ENCODE measurements at regions not wholly inside any gene's neighbourhood (a gene's known extent, or its start where the extent isn't known, plus 50 kb on each side); places are given as distances from the start of the nearest gene placed in this dataset.
"Not testable (repeated sequence)": the region's sequence is repeated elsewhere in the genome, so short reads cannot be mapped to it uniquely, and the experiment has no call there.

DNA sequence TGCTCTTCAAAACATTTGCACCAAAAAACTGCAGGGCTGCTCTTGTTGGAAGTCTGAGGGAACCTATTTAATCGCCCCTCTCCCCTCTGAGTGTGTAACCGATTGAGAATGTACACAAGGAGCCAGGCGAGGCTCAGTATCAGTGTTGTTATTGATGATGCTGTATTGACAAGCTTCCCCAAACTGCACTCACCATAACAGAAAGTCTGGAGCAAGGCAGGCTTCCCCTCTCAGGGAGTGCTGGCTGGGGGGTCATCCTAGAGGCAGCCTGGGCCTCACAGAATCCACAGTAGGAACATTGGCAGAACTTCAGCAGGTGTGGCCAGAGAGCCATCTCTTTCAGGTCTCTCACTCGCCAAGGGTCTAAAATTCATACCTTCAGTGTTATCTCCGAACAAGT lies 58.1 kb upstream of the TUNAR start:
- no peak for DNase-seq

- DNase-seq = no peak
These were observed 59.4 kb upstream of the TUNAR start for GRCh38 chr14:95817271-95817670.

GRCh38 chr14:95816539-95816938 lies 60.1 kb upstream of the TUNAR start:
- no peak for DNase-seq

DNA sequence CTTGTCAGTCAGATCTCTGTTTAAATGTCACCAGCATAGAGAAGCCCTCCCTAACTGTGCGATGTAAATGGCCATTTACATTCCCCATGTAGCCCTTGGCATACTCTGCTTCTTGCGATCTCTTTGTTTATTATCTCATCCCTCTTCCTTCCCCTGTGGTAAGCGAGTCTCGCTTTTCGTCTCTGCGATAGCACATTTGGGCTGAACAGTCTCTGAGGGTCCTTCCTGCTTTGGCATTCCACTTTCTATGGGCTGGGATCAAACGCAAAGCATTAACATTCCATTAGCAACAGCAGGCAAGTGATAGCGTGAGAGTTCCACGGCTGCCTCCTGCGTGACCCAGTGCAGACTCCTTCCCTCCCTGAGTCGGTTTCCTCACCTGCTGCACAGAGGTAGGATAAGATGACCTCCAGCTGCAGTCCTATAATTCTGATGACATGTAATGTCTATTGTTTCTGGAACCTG lies 61.4 kb upstream of the TUNAR start:
- DNase-seq = no peak

DNA sequence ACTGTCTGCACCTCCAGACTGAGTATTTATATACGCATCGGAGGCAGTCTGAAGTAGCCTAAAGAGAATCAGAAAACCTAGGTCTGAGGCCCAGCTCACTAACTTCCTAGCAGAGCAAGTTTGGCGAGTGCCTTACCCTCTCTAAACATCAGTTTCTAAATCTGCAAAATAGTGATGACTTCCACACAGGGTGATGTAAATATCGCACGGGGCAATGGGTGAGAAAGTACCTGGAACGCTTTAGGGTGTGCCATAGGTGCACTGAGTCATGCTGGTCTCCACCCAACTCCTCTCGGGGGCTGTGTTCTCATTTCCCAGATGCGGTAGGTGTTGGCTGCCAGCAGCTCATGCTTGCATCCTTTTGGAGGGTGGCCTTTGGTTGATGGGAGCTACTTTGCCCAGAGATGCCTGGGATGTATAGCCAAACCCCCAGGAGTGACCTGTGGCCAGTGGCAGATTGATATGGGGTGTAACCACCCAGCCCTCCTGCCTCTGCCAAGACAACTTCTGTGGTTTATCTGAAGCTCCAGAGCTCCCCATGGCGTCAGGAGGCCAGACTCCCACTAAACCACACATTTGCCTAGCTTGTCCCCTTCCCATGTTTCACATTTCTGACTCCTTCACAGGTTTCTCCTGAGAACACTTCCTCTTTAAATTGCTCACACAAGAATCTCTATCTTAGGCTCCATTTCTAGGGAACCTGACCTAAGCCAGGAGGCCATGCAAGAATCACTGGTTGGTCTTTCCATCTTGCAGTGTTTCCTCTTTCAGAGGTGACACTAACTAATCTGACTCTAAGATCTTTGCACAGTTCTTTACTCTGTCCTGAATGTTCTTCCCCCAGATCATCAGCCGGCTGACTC lies 62.0 kb upstream of the TUNAR start:
- no peak for DNase-seq

- DNase-seq = no peak
These were observed 64.8 kb upstream of the TUNAR start for GRCh38 chr14:95811813-95812212.

GRCh38 chr14:95808371-95808770 lies 68.3 kb upstream of the TUNAR start:
- DNase-seq = no peak

GRCh38 chr14:95796788-95797187 lies 79.8 kb upstream of the TUNAR start:
- no peak for DNase-seq

DNA sequence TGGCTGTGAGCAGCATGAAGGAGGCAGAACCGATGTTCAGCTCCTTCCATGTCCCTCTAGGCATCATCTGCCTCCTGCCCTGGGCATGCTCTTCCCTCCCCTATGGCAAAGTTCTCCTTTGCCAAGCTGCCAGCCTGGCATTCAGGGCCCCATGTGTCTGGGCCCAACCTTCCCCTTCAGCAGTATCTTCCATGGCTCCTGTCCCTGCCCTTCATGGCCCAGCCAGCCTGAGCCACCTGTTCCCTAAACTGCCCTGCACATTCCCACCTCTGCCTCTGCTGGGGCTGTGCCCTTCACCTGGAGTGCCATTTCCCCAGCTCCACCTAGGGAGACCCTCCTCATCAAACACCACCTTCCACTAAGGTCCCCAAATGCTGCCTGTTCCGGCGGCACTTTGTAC lies 74.0 kb upstream of the TCL1A start:
- DNase-seq = no peak

DNA sequence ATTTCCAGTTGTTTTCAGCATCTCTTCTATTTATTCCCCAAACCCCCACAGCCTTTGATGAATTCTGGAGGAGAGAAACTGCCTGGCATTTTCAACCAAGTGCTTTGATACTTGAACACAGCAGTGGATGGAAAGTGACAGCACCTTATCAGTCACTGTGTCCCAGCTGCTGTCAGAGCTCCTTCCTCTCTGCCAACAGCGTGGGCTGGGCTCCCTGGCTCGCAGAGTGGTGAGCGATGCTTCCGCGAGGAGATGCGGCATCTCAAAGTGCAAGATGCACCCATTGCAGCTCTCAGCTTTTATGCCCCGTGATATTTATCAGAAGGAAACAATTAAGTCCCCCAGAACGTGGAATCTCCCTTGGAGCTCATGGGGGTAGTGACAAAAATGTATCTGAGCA lies 72.6 kb upstream of the TCL1A start:
- DNase-seq = no peak

GRCh38 chr14:95784137-95784536 lies 70.2 kb upstream of the TCL1A start:
- no peak for DNase-seq

DNA sequence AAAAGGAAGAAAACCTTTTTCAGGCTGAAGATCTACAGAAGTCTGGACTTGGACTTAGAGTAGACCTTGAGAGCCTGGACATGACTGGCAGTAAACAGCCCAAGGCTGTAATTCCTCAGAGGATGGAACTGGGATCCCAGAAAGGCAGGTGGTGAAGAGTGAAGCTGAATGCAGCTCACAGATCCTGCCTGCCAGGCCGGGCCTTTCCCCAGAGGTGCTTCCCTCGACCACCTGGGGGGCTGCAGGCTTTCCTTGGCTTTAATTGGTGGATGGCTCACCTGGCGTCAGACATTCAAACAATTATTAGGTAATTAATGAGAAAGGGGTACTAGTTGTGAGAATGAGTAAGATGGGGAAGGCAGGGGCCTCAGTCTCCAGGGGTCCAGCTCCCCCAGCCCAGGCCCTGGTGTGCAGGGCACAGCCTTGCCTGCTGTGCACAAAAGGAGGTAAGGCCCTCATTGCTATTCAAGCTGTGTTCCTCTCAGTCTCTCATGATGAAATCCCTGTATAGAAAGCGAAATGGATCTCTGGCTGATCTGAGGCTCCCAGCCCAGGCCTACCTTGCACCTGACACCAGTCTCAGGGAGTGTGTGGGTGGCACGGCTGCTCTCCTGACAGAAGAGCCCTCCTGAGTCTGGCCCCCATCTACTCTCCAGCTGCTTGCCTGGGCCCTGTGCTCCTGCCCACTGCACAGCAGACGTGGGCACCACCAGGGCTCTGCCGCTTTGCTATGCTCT lies 63.0 kb upstream of the TCL1A start:
- DNase-seq = no peak

DNA sequence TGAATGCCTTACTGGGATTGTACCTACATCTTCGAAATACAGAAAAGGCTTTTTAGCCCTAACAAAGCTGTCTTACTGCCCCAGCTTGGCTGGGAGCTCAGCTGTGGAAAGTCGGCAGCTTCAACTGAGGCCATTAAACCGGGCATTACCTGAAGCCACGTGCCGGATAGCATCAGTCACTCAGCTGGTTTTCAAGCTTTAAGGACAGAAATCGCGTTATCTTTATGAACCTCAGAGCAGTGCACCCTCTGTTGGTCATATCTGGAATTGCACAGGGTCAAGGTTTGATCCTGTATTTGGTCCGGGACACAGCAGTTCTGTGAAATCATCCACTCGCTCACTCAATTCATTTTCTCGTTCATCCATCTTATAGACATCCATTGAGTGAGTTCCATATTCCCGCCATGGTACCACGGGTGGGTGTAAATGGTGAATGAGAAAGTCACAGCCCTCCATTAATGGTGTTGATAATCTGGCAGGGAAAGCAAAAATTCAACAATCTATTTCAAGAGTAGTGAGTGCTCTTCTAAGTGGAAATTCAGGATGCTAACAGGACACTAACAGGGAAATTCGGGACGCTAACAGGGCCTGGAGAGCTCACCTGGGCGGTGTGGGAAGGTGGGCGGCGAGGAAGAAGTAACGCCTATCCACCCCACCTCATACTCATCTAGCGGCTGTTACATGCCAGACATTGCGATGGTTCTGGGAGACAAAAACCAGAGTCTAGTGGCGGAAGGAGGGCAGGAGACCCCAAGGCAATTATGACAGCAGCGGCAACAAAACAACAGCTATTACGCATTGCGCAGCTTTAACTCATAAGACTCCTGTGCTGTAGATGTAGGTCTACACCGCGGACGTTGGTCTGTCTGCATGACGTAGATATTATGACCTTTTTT lies 60.6 kb upstream of the TCL1A start:
- DNase-seq = peak; percentile 62 to 71

DNA sequence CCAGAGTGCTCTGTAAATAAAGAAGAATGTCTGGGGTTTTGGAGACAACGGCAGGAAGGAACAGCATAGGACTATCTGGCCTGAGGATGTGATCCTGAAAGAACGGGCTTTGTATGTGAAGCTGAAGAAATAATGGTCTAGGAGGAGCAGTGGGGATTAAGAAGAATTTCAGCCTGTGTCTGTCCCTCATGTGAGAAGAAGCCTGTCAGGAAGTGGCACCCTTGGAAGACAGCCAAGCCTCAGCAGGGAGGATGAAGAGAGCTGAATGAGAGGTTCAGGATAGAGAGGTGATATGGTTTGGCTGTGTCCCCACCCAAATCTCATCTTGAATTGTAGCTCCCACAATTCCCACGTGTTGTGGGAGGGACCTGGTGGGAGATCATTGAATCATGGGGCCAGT lies 56.9 kb upstream of the TCL1A start:
- DNase-seq = no peak

DNA sequence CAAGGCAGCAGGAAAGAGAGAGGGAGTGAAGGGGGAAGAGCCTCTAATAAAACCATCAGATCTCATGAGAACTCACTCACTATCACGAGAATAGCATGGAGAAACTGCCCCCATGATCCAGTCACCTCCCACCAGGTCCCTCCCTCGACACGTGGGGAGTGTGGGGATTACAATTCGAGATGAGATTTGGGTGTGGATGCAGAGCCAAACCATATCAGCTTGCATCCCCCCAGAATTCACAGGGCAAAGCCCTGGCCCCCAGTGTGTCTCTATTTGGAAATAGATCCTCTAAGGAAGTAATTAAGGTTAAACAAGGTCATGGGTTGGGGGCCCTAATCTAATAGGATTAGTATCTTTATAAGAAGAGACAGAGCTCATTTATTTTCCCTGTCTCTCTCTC lies 56.1 kb upstream of the TCL1A start:
- no peak for DNase-seq

GRCh38 chr14:95769431-95769830 lies 55.5 kb upstream of the TCL1A start:
- DNase-seq = not testable (repeated sequence)

GRCh38 chr14:95765051-95765450 lies 51.1 kb upstream of the TCL1A start:
- no peak for DNase-seq

DNA sequence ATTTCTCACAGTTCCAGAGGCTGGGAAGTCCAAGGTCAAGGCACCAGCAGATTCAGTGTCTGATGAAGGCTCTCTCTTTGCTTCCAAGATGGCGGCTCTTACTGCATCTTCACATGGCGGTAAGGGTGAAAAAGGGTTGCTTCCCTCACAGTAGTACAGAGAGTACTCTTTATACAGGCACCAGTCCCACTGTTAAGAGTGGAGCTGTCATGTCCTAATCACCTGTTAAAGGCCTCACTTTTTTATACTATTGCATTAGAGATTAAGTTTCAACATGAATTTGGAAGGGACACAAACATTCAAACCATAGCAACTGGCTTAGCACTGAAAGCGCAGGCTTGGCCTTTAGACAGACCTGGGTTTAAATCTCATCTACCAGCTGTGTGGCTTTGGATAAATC lies 50.0 kb upstream of the TCL1A start:
- DNase-seq = no peak
